ENCODE measurements at regions not wholly inside any gene's neighbourhood (a gene's known extent, or its start where the extent isn't known, plus 50 kb on each side); places are given as distances from the start of the nearest gene placed in this dataset.

GRCh38 chr2:118565786-118566540 lies 281.5 kb downstream of the EN1 start:
- DNase-seq (ENCODE audit: low spot score), result no peak

- DNase-seq (ENCODE audit: low spot score), result no peak
These were observed 282.1 kb downstream of the EN1 start for GRCh38 chr2:118565301-118565700.

GRCh38 chr2:118562144-118562543 lies 285.3 kb downstream of the EN1 start:
- DNase-seq (ENCODE audit: low spot score), result no peak

- no peak for DNase-seq (ENCODE audit: low spot score)
These were observed 288.6 kb downstream of the EN1 start for GRCh38 chr2:118558846-118559245.

DNA sequence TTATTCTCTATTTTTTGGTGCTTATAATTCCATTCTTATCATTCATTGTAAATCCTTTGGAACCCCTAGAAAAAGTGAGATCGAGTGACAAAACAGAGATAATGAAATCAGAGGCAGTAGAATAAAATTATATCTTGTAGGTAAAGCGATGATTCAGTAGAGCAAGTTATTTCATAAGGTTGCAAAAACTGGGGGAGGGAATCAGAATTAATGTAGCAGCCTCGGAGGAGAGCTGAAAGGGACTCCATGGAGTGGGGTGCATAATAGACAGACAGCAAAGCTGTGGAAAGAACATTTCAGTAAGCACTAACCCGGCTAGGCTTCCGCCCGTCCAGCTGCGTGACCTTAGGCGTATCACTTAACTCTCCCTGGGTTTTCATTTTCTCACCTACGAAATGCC lies 289.7 kb downstream of the EN1 start:
- no peak for DNase-seq (ENCODE audit: low spot score)

GRCh38 chr2:118557016-118557415 lies 290.4 kb downstream of the EN1 start:
- no peak for DNase-seq (ENCODE audit: low spot score)

- DNase-seq (ENCODE audit: low spot score), result no peak
These were observed 292.8 kb downstream of the EN1 start for GRCh38 chr2:118554616-118555015.

- no peak for DNase-seq (ENCODE audit: low spot score)
These were observed 297.9 kb downstream of the EN1 start for GRCh38 chr2:118549503-118549902.

DNA sequence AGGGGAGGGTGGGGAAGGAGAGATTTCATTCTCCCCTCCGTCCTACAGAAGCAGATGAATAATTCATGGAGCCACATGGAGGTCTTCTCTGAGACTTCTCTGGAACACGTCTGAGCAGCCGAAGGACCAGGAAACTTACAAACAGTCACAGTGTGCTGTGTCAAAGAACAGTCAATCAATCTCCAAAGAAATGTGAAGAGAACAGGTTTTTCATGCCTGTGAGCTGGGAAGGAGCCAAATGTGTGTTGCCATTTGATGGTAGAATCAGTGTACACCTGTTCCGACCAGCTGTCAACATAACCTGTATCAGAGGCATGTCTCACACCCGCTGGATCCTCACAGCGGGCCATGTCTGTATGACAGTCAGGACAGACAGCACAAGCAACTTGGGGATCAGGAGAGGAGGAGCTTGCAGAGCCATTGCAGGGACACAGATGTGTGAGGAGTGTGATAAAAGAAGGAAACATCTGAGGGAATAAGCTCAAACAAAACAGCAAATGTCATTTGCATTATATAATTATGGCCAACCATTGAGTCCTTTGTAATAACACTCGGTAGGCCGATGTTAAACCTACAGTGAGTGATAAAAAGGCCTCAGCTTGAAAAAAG lies 298.5 kb downstream of the EN1 start:
- DNase-seq (ENCODE audit: low spot score), result no peak

DNA sequence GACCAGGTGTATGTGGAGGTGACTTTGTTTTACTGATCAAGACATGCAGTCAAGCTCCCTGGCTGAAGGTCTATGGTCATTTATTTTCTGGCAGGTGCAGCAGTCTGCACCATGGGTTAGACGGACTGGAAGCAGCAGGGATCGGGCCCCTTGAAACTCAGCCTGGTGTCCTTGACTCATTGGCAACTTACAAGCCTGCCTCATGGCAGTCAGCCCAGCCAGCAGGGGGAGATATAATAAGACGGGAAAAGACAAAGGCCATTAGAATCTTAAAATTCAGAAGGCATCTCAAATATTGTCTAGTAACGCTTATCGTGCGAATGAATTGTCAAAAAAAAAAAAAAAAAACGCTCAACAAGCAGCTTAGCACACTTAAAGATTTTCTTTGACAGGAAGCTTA lies 308.2 kb downstream of the EN1 start:
- DNase-seq (ENCODE audit: low spot score), result peak; percentile 49

DNA sequence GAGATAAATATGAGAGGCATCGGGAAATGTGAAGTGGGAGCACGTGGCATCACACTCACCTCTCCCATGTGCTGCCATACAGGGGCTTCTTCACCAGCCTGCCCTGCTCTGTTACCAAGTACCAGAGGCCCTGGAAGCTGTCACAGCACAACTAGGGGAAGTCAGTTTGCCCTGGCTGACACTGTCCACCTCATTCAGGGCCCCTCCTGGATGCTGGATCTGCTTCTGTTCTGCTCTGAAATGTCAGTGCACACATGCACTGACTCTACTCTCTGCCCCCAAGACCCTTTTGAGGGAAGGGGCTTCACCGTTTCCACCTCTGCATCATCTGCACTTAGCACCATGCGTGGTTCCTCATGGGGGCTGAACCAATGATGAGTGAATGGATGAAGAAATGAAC lies 311.1 kb downstream of the EN1 start:
- DNase-seq (ENCODE audit: low spot score), result no peak

GRCh38 chr2:118535818-118536212 lies 311.6 kb downstream of the EN1 start:
- no peak for DNase-seq (ENCODE audit: low spot score)

GRCh38 chr2:118535171-118535817 lies 312.2 kb downstream of the EN1 start:
- no peak for DNase-seq (ENCODE audit: low spot score)

DNA sequence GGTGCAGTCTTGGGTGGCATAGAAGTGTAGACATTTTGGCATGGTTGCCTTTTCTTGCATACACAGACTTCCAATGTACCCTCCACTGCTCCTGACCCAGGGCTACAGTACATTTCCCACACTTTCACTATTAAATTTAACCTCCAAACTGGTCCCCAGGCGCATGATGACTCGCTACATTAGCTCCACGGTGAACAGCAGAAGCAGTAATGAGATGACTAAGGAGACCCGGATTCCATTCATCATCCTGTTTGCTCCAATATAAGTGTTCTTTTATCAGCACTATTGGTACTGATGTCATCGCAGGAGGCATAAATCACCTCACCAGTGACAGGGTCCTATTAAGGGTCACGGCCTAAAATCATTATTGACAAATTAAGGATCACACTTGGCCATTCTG lies 316.5 kb downstream of the EN1 start:
- DNase-seq (ENCODE audit: low spot score), result no peak

GRCh38 chr2:118529908-118530599 lies 317.4 kb downstream of the EN1 start:
- DNase-seq (ENCODE audit: low spot score), result peak; percentile 60

- no peak for DNase-seq (ENCODE audit: low spot score)
These were observed 319.9 kb downstream of the EN1 start for GRCh38 chr2:118527571-118527970.

DNA sequence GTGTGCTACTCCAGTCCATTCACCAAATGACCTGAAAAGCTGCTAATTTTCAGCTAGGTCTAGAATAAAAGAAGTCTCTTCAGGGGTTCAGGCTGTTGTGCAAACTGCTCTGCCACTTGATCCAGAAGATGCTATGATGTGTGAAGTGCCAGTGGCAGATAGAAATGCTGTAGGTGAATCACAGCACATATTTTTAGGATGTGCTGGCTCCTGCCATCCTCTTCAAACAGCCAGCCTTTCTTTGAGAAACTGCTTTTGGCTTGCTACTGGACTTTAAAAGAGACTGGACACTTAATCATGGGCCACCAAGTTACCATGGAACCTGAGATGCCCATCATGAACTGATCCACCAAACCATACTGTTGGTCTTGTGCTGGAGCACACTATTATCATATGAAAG lies 322.1 kb downstream of the EN1 start:
- DNase-seq (ENCODE audit: low spot score), result no peak

DNA sequence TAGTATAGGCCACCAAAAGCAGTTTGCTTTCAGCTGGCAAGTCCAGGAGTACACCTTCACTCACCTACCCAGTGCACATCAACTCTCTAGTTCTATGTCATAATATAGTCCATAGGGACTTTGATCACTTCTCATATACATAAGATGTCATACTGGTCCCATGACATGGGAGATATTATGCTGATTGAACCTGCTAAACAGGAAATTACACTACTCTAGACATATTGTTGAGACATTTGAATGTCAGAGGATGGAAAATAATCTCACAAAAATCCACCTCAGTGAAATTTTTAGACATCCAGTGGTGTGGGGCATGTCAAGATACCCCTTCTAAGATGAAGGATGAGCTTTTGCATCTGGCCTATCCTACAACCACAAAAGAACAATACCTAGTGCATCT lies 322.5 kb downstream of the EN1 start:
- no peak for DNase-seq (ENCODE audit: low spot score)

DNA sequence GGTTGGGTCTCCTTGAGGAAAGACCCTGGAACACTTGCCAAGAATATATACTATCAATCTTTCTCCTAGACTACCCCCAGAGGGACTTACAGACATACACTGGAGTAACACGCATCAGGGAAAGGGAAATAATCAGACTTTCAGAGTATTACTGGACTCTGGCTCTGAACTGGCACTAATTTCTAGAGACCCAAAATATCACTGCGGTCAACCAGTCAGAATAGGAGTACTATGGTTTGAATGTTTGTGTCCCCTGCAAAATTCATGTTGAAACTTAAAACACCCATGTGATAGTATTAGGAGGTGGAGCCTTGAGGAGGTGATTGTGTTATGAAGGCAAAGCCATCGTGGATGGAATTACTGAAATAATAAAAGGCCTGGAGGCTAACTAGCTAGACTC lies 323.7 kb downstream of the EN1 start:
- no peak for DNase-seq (ENCODE audit: low spot score)

- no peak for DNase-seq (ENCODE audit: low spot score)
These were observed 325.5 kb downstream of the EN1 start for GRCh38 chr2:118521960-118522359.

DNA sequence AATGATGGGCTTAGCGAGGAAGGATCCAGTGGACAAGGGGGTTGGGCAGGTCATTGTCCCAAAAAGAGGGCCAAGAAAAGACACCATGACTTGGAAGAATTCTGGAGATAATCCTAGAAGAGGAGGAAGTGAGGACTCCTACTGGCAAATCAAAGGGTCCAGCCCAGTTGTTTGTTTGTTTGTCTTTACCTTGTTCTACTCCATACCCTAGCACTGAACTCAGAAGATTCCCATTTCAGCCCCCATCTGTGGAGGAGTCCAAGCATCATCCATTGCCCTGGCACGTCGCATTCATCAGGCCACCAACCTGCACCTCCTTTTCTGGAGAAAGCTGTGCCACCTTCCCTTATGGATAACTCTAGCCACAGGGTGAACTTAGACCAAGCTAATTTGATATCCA lies 326.2 kb downstream of the EN1 start:
- no peak for DNase-seq (ENCODE audit: low spot score)

DNA sequence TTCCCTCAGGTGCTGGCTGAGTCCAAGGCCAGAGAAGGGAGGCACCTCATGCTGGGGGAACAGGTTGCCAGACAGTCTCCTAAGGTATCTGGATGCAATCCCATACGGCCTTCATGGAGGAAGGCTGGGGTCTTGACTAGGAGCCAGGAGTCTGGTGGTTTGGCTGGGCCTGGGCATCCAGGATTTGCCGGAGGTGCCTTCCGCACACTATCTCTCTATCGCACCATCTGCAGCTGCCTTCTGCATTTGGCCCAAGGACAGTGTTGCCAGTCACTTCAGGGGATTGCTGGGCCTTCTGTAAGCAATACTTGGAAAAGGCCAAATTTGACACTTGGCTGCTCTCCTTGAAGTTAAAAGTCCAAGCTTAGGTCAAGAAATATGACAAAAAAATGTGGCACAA lies 327.2 kb downstream of the EN1 start:
- DNase-seq (ENCODE audit: low spot score), result no peak

- DNase-seq (ENCODE audit: low spot score), result no peak
These were observed 327.9 kb downstream of the EN1 start for GRCh38 chr2:118519511-118519910.

All from iPS-NIHi11 (cell line).